ENCODE measurements at regions not wholly inside any gene's neighbourhood (a gene's known extent, or its start where the extent isn't known, plus 50 kb on each side); places are given as distances from the start of the nearest gene placed in this dataset.

- TF ChIP-seq, protein P1, sequence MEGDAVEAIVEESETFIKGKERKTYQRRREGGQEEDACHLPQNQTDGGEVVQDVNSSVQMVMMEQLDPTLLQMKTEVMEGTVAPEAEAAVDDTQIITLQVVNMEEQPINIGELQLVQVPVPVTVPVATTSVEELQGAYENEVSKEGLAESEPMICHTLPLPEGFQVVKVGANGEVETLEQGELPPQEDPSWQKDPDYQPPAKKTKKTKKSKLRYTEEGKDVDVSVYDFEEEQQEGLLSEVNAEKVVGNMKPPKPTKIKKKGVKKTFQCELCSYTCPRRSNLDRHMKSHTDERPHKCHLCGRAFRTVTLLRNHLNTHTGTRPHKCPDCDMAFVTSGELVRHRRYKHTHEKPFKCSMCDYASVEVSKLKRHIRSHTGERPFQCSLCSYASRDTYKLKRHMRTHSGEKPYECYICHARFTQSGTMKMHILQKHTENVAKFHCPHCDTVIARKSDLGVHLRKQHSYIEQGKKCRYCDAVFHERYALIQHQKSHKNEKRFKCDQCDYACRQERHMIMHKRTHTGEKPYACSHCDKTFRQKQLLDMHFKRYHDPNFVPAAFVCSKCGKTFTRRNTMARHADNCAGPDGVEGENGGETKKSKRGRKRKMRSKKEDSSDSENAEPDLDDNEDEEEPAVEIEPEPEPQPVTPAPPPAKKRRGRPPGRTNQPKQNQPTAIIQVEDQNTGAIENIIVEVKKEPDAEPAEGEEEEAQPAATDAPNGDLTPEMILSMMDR (IDR thresholded peaks at IDR 0.05), result no peak
- TF ChIP-seq EZH2 (IDR thresholded peaks at IDR 0.05; ENCODE audit: borderline replicate concordance, insufficient read depth, low read depth, low read length, poor library complexity, severe bottlenecking), result no peak
Observed at GRCh38 chr2:145530653-145531052, 1010.7 kb upstream of the ZEB2 start.
